ENCODE measurements at regions not wholly inside any gene's neighbourhood (a gene's known extent, or its start where the extent isn't known, plus 50 kb on each side); places are given as distances from the start of the nearest gene placed in this dataset.
"Not testable (repeated sequence)": the region's sequence is repeated elsewhere in the genome, so short reads cannot be mapped to it uniquely, and the experiment has no call there.

DNA sequence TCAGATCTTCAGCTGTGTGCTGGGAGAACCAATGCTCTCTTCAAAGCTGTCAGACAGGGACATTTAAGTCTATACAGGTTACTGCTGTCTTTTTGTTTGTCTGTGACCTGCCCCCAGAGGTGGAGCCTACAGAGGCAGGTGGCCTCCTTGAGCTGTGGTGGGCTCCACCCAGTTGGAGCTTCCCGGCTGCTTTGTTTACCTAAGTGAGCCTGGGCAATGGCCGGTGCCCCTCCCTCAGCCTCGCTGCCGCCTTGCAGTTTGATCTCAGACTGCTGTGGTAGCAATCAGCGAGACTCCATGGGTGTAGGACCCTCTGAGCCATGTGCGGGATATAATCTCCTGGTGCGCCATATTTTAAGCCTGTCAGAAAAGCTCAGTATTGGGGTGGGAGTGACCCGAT, 745.8 kb upstream of the POU3F2 start:
- H3K27ac Mint-ChIP-seq; H3K4me1 Mint-ChIP-seq; DNase-seq; H3K36me3 Mint-ChIP-seq (ENCODE audit: low read depth); H3K27me3 Mint-ChIP-seq; H3K4me3 Mint-ChIP-seq; H3K9me3 Mint-ChIP-seq; ATAC-seq: not testable (repeated sequence)

DNA sequence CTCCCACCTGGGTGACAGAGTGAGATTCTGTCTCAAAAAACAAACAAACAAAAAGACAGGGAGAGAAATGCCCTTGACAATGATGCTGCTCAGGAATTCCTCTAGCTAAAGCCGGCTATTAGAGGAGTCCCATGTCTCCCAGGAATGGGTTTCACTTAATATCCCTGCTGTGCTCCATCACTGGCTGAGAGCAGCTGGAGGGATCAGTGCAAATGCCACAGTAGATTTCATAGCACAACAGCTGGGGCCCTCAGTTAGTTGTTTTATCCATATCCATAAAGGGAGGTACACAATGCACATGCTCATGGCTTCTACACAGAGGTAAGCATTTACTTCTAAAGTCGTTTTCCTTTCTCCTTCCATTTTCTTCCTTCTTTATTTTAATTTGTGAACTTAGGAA, 742.0 kb upstream of the POU3F2 start:
- Mint-ChIP-seq H3K36me3 (ENCODE audit: low read depth) (no peaks in the 10 kb centered on the region), H3K9me3 (no peaks in the 10 kb centered on the region), H3K27ac (no peak overlapping the region), H3K4me3 (no peak overlapping the region), H3K4me1 (no peaks in the 10 kb centered on the region), H3K27me3 (no peaks in the 10 kb centered on the region)
- no peak for DNase-seq
- ATAC-seq: no peak

DNA sequence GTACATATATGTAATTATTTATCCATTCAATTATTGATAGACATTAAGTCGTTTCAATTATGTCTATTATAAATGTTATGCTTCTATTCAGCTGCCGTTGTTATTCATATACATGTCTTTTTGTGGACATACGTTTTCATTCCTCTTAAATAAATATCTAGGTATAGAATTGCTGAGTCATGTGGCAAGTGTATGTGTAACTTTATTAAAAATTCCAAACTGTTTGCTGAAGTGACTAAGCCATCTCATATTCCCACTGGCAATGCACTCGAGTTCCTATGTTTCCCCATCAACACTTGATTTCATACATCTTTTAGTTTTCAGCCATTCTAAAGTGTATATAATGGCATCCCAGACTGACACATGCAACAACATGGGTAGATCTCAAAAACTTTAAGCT, 739.7 kb upstream of the POU3F2 start:
- H3K36me3 Mint-ChIP-seq (ENCODE audit: low read depth): no peaks in the 10 kb centered on the region
- ATAC-seq (no peak), DNase-seq (no peak)
- H3K27me3 Mint-ChIP-seq: no peaks in the 10 kb centered on the region
- H3K27ac Mint-ChIP-seq: no peak overlapping the region
- H3K9me3 Mint-ChIP-seq: no peaks in the 10 kb centered on the region
- no peak overlapping the region for H3K4me3 Mint-ChIP-seq
- H3K4me1 Mint-ChIP-seq: no peaks in the 10 kb centered on the region

DNA sequence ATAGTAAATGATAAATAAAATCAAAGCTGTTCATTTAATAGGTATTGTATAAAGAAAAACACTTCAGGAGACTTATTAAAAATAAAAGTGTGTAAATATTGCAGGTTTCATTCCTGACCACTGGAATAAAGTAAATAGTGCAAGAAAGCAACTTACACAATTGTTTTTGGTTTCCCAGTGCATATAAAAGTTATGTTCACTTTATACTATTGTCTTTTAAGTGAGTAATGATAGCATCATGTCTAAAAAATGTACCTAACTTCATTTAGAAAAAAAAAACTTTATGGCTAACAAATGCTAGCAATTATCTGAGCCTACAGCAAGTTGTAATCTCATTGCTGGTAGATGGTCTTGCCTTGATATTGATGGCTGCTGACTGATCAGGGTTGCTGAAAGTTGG, 726.6 kb upstream of the POU3F2 start:
- ATAC-seq: no peak
- Mint-ChIP-seq H3K27me3 (no peaks in the 10 kb centered on the region), H3K9me3 (peaks cover 17% of the 10 kb centered on the region), H3K27ac (no peak overlapping the region), H3K4me1 (no peaks in the 10 kb centered on the region), H3K36me3 (ENCODE audit: low read depth) (no peaks in the 10 kb centered on the region), H3K4me3 (no peak overlapping the region)
- no peak for DNase-seq

DNA sequence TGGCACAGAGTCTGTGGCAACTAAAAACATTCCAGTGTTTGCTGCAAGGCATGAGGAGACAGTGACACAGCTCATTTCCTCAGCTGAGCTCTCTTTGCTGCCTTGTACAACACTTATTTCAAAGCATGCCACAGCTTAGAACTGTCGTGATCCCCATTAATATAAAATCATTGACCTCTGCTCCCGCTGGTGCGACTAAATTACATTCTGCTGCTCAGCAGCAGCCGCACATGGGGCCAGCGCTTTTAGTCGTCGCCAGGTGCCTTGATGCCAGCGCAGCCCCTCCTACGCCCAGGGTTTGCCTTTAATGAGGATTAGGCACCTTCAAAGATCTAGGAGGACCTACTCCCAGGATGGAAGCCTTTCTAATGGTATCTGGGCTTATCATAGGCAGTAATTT, 717.9 kb upstream of the POU3F2 start:
- H3K27me3 Mint-ChIP-seq: no peaks in the 10 kb centered on the region
- no peaks in the 10 kb centered on the region for H3K4me1 Mint-ChIP-seq
- H3K4me3 Mint-ChIP-seq: no peak overlapping the region
- ATAC-seq (no peak), DNase-seq (no peak)
- no peaks in the 10 kb centered on the region for H3K36me3 Mint-ChIP-seq (ENCODE audit: low read depth)
- peaks cover 10% of the 10 kb centered on the region for H3K9me3 Mint-ChIP-seq
- H3K27ac Mint-ChIP-seq: no peak overlapping the region

DNA sequence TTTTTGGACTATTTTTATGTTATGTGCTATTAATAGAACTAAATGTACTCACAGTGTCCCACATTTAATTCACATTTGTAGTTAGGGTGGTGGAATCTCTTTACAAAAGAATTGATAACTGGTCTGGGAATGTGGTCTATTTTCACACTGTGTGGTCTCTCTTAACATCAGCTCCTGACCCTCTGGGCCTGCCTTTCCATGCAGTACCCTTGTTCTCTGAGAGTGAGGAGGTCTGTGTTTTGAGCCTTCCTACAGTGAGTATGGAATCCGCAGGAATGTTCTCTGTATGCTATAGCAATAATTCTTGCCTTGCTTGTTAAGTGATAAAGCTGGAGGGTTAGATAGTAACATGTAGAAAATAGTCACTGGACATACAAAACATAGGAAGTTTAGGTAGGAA, 717.3 kb upstream of the POU3F2 start:
- no peaks in the 10 kb centered on the region for H3K36me3 Mint-ChIP-seq (ENCODE audit: low read depth)
- DNase-seq (no peak), ATAC-seq (no peak)
- no peak overlapping the region for H3K4me3 Mint-ChIP-seq
- H3K27me3 Mint-ChIP-seq: no peaks in the 10 kb centered on the region
- H3K27ac Mint-ChIP-seq: no peak overlapping the region
- H3K4me1 Mint-ChIP-seq: no peaks in the 10 kb centered on the region
- H3K9me3 Mint-ChIP-seq: peaks cover 4% of the 10 kb centered on the region

DNA sequence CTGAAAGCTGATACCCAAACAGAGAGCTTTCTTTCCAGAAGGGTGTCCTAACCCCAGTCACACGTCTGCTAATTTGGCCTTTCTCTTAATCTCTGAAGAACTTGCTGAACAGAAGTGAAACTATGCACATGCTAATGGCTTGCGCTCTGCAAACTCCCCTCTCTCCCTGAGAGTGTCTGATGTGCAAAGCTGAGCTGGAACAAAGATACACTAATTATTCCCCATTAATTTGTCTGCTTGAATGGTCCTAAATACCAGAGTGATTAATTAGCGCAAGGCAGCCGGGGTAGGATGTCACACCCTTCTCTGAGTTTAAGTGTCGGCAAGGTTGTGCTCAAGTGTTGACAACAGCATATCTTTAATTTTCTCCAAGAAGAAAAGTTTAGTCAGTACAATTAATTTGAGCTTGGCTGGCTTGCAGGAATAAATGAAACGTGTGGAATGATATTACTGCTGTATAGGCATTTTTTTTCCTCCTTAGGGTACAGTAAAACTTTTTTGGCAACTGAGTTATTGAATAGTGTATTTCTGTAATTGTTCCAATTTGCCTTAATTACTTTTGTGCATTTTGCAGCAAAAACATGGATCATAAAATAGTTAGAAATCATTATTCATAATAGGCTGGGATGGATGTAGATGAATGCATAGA, 715.9 kb upstream of the POU3F2 start:
- no peak for DNase-seq
- Mint-ChIP-seq H3K27ac (no peak overlapping the region), H3K27me3 (no peaks in the 10 kb centered on the region), H3K4me3 (no peak overlapping the region), H3K4me1 (no peaks in the 10 kb centered on the region), H3K9me3 (peaks cover 4% of the 10 kb centered on the region), H3K36me3 (ENCODE audit: low read depth) (no peaks in the 10 kb centered on the region)
- ATAC-seq: no peak

DNA sequence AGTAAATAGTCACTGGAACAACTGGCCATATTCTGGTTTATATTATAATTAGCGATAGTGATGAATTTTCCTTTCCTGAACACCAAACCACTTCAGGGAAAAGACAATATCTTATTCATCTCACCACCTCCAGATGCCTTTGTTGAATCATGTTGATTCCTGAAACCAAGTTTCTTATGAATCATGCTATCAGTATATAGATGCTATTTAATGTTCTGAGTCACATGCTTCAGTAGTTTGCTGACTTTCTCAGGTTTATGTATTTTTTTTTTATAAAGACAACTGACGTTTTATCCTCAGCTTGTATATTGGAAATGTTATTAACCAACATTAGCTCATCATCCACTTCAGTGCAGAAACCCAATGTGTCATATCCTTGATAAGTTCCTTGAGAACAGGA, 710.2 kb upstream of the POU3F2 start:
- no peak for ATAC-seq
- DNase-seq: no peak
- H3K4me3 Mint-ChIP-seq: no peak overlapping the region
- H3K4me1 Mint-ChIP-seq: no peaks in the 10 kb centered on the region
- no peak overlapping the region for H3K27ac Mint-ChIP-seq
- H3K27me3 Mint-ChIP-seq: no peaks in the 10 kb centered on the region
- H3K36me3 Mint-ChIP-seq (ENCODE audit: low read depth): no peaks in the 10 kb centered on the region
- no peaks in the 10 kb centered on the region for H3K9me3 Mint-ChIP-seq

DNA sequence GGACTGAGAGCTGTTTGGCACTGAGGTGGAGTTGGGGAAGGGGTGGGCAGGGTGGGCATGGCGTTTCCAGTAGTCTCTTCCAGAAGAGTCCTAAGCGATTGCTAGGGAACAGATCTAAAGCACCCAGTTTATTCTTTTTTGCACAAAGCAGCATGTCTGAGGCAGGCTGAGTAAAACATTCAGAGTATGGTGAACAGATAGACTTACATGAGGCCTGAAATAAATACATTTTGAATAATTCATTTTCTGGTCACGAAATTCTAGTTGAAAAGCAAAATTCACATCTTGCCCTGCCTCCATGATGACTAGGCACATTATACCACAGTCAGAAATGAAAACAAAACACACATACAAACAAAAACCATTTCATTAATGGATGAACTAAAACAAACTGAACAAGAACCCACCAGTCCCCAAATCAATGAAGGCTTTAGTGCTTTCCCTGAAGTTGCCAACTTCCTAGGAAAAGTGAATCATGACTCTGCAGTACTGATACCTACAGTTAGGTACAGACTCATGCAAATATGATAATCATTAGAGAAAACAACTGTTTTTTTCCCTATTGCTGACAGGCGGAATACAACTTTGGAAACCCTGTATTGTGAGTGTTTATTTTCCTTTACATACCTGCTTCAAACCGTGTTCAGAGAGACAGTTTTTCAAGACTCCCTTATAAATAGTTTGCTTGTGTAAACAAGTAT, 702.9 kb upstream of the POU3F2 start:
- DNase-seq (no peak), ATAC-seq (no peak)
- Mint-ChIP-seq H3K9me3 (no peaks in the 10 kb centered on the region), H3K4me1 (no peaks in the 10 kb centered on the region), H3K27ac (no peak overlapping the region), H3K4me3 (no peak overlapping the region), H3K27me3 (no peaks in the 10 kb centered on the region), H3K36me3 (ENCODE audit: low read depth) (no peaks in the 10 kb centered on the region)

DNA sequence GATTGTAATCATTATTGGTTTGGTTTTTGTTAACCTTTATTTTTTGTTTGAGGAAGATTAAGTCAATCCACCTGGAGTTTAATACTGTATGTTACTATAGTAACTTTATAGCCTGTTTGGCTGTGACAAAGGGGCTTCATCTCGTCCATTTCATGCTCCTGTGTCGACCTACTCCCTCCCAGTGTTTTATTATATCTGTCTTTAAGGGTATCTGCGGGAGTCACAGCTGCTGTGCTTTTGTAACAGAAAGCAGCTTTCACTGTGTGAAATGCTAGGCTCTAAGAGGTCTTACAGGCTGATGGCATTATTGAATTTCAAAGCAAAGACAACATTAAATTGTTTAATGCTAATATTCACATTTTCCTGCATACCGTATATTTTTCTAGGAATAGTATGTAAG, 698.0 kb upstream of the POU3F2 start:
- H3K4me3 Mint-ChIP-seq: no peak overlapping the region
- no peak overlapping the region for H3K27ac Mint-ChIP-seq
- H3K4me1 Mint-ChIP-seq: no peaks in the 10 kb centered on the region
- no peaks in the 10 kb centered on the region for H3K27me3 Mint-ChIP-seq
- DNase-seq: no peak
- H3K9me3 Mint-ChIP-seq: no peaks in the 10 kb centered on the region
- ATAC-seq: no peak
- no peaks in the 10 kb centered on the region for H3K36me3 Mint-ChIP-seq (ENCODE audit: low read depth)

DNA sequence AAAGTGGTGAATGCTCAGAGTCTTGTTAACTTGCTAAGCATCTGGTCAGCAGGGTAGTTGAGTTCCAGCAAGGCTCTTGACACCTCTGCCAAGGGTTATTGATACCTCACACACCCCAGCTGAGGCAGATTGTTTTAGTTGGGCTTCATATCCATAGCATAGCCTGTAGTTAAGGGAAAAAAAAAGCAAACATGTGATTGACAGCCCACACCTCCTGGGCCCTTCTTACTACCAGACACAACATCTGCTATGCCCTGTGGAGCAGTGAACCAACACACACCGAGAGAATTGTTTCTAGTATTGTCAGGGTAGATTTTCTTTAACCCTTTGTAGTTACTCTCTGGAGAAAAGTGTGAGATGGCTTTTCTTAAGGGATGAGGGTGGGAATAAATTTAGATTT, 697.0 kb upstream of the POU3F2 start:
- Mint-ChIP-seq H3K4me1 (no peaks in the 10 kb centered on the region), H3K27ac (no peak overlapping the region), H3K27me3 (no peaks in the 10 kb centered on the region), H3K4me3 (no peak overlapping the region), H3K36me3 (ENCODE audit: low read depth) (no peaks in the 10 kb centered on the region), H3K9me3 (peaks cover 10% of the 10 kb centered on the region)
- DNase-seq (no peak), ATAC-seq (no peak)

DNA sequence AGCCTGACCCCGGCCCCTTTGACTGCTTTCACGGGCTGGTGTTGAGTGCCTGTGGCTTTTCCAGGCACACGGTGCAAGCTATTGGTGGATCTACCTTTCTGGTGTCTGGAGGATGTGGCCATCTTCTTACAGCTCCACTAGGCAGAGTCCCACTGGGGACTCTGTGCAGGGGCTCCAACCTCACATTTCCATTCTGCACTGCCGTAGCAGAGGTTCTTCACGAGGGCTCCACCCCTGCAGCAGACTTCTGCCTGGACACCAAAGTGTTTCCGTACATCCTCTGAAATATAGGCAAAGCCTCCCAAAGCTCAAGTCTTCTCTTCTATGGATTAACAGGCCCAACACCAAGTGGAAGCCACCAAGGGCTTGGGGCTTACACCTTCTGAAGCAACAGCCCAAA, 691.5 kb upstream of the POU3F2 start:
- H3K9me3 Mint-ChIP-seq: peaks cover 27% of the 10 kb centered on the region
- H3K36me3 Mint-ChIP-seq (ENCODE audit: low read depth): no peaks in the 10 kb centered on the region
- DNase-seq (no peak), ATAC-seq (no peak)
- no peak overlapping the region for H3K4me3 Mint-ChIP-seq
- no peak overlapping the region for H3K27ac Mint-ChIP-seq
- no peaks in the 10 kb centered on the region for H3K4me1 Mint-ChIP-seq
- no peaks in the 10 kb centered on the region for H3K27me3 Mint-ChIP-seq

DNA sequence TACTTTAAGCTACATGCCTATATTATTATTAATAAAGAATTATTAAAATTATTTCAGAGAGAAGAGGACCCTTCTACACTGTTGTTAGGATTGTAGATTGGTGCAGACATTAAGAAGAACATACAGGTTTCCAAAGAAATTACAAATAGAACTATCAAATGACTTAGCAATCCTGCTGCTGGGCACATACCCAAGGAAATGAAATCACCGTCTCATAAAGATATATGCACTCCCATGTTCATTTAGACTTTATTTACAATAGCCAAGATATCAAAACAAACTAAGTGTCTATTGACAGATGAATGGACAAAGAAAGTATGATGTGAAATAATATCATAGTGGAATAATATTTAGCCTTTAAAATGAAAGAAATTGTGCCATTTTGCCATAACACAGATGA, 687.7 kb upstream of the POU3F2 start:
- peaks cover 24% of the 10 kb centered on the region for H3K9me3 Mint-ChIP-seq
- no peak for ATAC-seq
- H3K36me3 Mint-ChIP-seq (ENCODE audit: low read depth): no peaks in the 10 kb centered on the region
- no peak overlapping the region for H3K4me3 Mint-ChIP-seq
- no peaks in the 10 kb centered on the region for H3K4me1 Mint-ChIP-seq
- H3K27me3 Mint-ChIP-seq: no peaks in the 10 kb centered on the region
- no peak overlapping the region for H3K27ac Mint-ChIP-seq
- no peak for DNase-seq

DNA sequence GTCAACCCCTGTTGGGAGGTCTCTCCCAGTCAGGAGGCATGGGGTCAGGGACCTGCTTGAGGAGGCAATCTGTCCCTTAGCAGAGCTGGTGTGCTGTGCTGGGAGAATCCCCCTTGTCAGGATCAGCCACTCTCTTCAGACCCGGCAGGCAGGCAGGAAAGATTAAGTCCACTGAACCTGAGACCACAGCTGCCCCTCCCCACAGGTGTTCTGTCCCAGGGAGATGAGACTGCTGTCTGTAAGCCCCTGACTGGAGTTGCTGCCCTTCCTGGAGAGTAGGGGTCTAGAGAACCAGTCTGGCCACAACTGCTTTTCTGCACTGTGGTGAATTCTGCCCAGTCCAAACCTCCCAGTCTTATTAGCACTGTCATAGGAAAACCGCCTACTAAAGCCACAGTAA, 677.8 kb upstream of the POU3F2 start:
- no peak overlapping the region for H3K4me3 Mint-ChIP-seq
- no peaks in the 10 kb centered on the region for H3K4me1 Mint-ChIP-seq
- ATAC-seq (no peak), DNase-seq (no peak)
- no peaks in the 10 kb centered on the region for H3K36me3 Mint-ChIP-seq (ENCODE audit: low read depth)
- peaks cover 20% of the 10 kb centered on the region for H3K9me3 Mint-ChIP-seq
- H3K27ac Mint-ChIP-seq: no peak overlapping the region
- H3K27me3 Mint-ChIP-seq: no peaks in the 10 kb centered on the region

DNA sequence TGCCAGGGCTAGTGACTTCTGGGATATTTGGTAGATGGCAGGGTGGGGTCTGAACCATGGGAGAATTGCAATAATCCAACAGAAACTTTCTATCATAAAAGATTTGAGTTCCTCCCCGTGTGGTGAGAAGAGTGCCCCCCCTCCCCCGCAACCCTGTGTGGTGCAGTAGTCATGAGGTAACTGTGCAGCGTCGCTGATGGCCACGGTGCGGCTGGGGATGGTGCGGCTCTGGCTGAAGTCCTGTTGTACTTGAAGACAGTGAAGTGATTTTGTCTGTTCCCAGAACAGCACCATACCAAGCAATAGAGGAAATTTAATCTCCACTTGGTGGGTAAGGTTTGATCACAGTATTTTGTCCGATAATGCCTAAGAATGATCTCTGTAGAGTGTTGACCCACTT, 654.8 kb upstream of the POU3F2 start:
- ATAC-seq: no peak
- no peaks in the 10 kb centered on the region for H3K4me1 Mint-ChIP-seq
- H3K27me3 Mint-ChIP-seq: no peaks in the 10 kb centered on the region
- no peak overlapping the region for H3K27ac Mint-ChIP-seq
- DNase-seq: no peak
- H3K36me3 Mint-ChIP-seq (ENCODE audit: low read depth): no peaks in the 10 kb centered on the region
- no peak overlapping the region for H3K4me3 Mint-ChIP-seq
- peaks cover 15% of the 10 kb centered on the region for H3K9me3 Mint-ChIP-seq

DNA sequence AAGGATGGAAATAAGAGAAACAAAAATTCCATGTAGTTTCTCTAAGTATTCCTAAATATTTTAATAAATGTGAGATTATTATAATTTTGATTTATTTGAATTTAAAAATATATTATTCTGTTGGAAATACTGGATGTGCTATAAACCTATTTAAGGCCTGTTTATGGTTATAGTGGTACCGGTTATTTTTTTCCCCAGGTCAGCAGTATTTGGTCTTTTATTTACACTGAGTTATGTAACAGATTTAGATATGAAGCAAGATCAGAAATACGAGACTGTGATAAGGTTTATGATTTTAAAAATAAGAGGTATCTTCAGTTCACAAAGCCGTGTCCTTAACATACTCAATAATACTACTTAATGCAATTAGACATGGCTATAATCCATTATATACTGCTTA, 634.3 kb upstream of the POU3F2 start:
- H3K9me3 Mint-ChIP-seq: peaks cover 8% of the 10 kb centered on the region
- no peaks in the 10 kb centered on the region for H3K36me3 Mint-ChIP-seq (ENCODE audit: low read depth)
- H3K27ac Mint-ChIP-seq: no peak overlapping the region
- H3K4me3 Mint-ChIP-seq: no peak overlapping the region
- H3K4me1 Mint-ChIP-seq: no peaks in the 10 kb centered on the region
- DNase-seq: no peak
- no peaks in the 10 kb centered on the region for H3K27me3 Mint-ChIP-seq
- ATAC-seq: no peak

All from activated naive CD8-positive, alpha-beta T cell treated with anti-CD3 and anti-CD28 coated beads, Interleukin-2, amount 50 U/mL, for 24 hours (primary cell).